A673 (cell line): ENCODE measurements at regions not wholly inside any gene's neighbourhood (a gene's known extent, or its start where the extent isn't known, plus 50 kb on each side); places are given as distances from the start of the nearest gene placed in this dataset.

Experiments
- BruUV-seq: library from RNA; stranded (reverse); fragments of 400-500 nt; replicated peaks from 2 replicates; lab custom pipeline; 2021; lab: Mats Ljungman, UMichigan
- CTCF ChIA-PET: fragments of 300-600 bp; sonication (Branson Sonifier 250); formaldehyde crosslinking; loops from one replicate; lab custom pipeline; 2022; ENCODE audit warnings: antibody characterized with exemption; lab: Charles Lee
- POLR2A ChIA-PET: fragments of 300-600 bp; sonication (Branson Sonifier 250); formaldehyde crosslinking; loops from one replicate; lab custom pipeline; 2022; ENCODE audit warnings: antibody characterized with exemption; ENCODE audit not compliant: low non-redundant PET; lab: Charles Lee
- DNase-seq: peaks from one replicate; pipeline ENCODE4 v3.0.0-alpha.2; 2015; ENCODE audit warnings: low spot score
- H3K27ac ChIP-seq: fragments of 200-600 bp; sonication (generic); 2 replicates; pipeline ENCODE4 v1.5.1; 2016; ENCODE audit warnings: mixed run types, low read depth, mild to moderate bottlenecking, mixed read lengths, antibody characterized with exemption, low read length; ENCODE audit not compliant: poor library complexity, severe bottlenecking
- H3K27me3 ChIP-seq: fragments of 200-600 bp; sonication (generic); replicated peaks from 2 replicates; pipeline ENCODE4 v1.6.1; 2017; ENCODE audit warnings: mixed run types, low read depth, mild to moderate bottlenecking, mixed read lengths, antibody characterized with exemption, low read length; ENCODE audit not compliant: insufficient read depth, poor library complexity
- H3K36me3 ChIP-seq: fragments of 200-600 bp; sonication (generic); 2 replicates; pipeline ENCODE4 v1.6.1; 2016; ENCODE audit warnings: mixed run types, mild to moderate bottlenecking, mixed read lengths, antibody characterized with exemption, low read length; ENCODE audit not compliant: insufficient read depth, poor library complexity, severe bottlenecking
- H3K4me1 ChIP-seq: fragments of 200-600 bp; sonication (generic); 2 replicates; pipeline ENCODE4 v1.6.1; 2017; ENCODE audit warnings: mixed run types, mild to moderate bottlenecking, mixed read lengths, antibody characterized with exemption, low read length; ENCODE audit not compliant: insufficient read depth, poor library complexity, severe bottlenecking
- H3K4me3 ChIP-seq: fragments of 200-600 bp; sonication (generic); 2 replicates; pipeline ENCODE4 v1.5.1; 2016; ENCODE audit warnings: low read depth, mixed run types, mild to moderate bottlenecking, mixed read lengths, low read length; ENCODE audit not compliant: poor library complexity, severe bottlenecking
- H3K9me3 ChIP-seq: fragments of 200-600 bp; sonication (generic); 2 replicates; pipeline ENCODE4 v1.6.1; 2016; ENCODE audit warnings: mixed run types, low read depth, mild to moderate bottlenecking, mixed read lengths, antibody characterized with exemption, low read length; ENCODE audit not compliant: poor library complexity, severe bottlenecking
- EZH2 ChIP-seq: fragments of 200-600 bp; sonication (generic); IDR thresholded peaks from 2 replicates; pipeline ENCODE4 v1.6.1; 2017; ENCODE audit warnings: borderline replicate concordance, low read depth, mild to moderate bottlenecking, mixed read lengths, antibody characterized with exemption, low read length; ENCODE audit not compliant: poor library complexity, severe bottlenecking
- intact Hi-C: fragments of 100-400 bp; cut with micrococcal nuclease; formaldehyde crosslinking; loops from one replicate; pipeline ENCODE4 v1.10.0; 2022; ENCODE audit not compliant: unreplicated experiment
- TF ChIP-seq, protein P1 (sequence below): fragments of 300-800, 200-600 bp; sonication (generic); conservative IDR thresholded peaks from 2 replicates; pipeline ENCODE4 v1.5.1; 2017; ENCODE audit warnings: low read depth, mild to moderate bottlenecking, antibody characterized with exemption, low read length, moderate library complexity, mixed read lengths

- no peaks in the 10 kb centered on the region for H3K9me3 ChIP-seq
- POLR2A ChIA-PET, result interaction anchor here (0.5 kb wide), 1 partner anchor 101 kb away, joined by 3 read pairs; no protein-coding TSS in a partner anchor
- H3K4me3 ChIP-seq, result no peak overlapping the region
- intact Hi-C loops, result no loop called here
- no peaks in the 10 kb centered on the region for H3K36me3 ChIP-seq
- no peak for DNase-seq
- CTCF ChIA-PET, result no interaction called here
- no TSS peak for BruUV-seq
- H3K27ac ChIP-seq, result no peak overlapping the region
- TF ChIP-seq EZH2, result no peak
- TF ChIP-seq, protein P1, sequence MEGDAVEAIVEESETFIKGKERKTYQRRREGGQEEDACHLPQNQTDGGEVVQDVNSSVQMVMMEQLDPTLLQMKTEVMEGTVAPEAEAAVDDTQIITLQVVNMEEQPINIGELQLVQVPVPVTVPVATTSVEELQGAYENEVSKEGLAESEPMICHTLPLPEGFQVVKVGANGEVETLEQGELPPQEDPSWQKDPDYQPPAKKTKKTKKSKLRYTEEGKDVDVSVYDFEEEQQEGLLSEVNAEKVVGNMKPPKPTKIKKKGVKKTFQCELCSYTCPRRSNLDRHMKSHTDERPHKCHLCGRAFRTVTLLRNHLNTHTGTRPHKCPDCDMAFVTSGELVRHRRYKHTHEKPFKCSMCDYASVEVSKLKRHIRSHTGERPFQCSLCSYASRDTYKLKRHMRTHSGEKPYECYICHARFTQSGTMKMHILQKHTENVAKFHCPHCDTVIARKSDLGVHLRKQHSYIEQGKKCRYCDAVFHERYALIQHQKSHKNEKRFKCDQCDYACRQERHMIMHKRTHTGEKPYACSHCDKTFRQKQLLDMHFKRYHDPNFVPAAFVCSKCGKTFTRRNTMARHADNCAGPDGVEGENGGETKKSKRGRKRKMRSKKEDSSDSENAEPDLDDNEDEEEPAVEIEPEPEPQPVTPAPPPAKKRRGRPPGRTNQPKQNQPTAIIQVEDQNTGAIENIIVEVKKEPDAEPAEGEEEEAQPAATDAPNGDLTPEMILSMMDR, result no peak
- H3K27me3 ChIP-seq, result no peaks in the 10 kb centered on the region
- H3K4me1 ChIP-seq, result no peaks in the 10 kb centered on the region
Observed at GRCh38 chrX:40852586-40852985, 117.2 kb upstream of the MED14 start.

DNA sequence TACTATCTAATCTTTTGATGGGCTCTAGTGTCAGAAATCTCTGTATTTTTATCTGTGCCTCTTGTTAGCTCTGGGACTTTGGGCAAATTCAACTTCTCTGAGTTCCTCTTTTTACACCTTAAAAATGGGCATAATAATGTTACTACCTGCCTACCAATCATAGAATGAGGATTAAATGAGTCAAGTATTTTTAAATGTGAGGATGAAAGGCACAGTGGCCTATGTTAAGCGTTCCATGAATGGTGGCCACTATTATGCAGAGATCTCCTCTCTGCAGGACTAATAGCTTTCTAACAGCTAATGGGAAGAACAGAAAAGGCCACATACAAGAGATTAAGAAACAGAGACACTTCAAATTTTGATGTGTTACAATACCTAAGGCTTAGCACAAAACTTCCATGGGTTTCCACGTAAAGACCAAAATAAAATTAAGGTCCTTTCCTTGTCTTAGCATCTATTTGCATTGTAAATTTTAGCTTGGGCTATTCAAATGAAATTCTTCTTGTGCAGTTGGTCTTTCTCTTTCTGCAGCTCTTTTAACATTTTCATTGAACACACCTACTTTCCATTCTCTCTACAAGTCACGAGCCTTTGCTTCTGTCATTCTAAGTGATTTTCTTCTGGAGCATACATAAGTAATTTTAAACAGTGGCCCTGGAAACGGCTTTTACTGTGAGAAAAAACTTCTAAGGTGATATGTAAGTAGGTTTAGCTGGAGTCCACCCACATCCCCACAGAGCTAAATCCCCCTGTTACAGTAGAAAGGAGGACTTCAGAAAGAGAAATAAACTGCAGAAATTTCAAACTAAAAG is 117.9 kb upstream of the MED14 start:
- H3K27ac ChIP-seq, result no peak overlapping the region

DNA sequence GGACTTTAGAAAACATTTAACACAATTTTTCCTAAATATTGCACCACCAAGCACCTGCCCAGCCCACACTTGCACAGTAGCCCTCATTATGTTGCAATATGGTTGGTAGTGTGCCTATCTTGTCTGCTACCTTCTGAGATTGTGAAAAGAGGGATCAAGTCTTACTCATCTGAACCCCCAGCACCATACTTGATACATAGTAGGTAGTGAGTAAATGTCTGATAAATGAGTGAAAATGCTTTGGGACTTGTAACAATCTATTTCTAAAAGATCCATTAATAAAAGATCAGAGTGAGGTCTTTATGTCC is 118.4 kb upstream of the MED14 start:
- Histone ChIP-seq H3K27me3 (no peaks in the 10 kb centered on the region), H3K27ac (no peak overlapping the region), H3K36me3 (no peaks in the 10 kb centered on the region), H3K4me3 (no peak overlapping the region), H3K9me3 (no peaks in the 10 kb centered on the region), H3K4me1 (no peaks in the 10 kb centered on the region)
- CTCF ChIA-PET, result no interaction called here
- intact Hi-C loops, result no loop called here
- no peak for DNase-seq
- POLR2A ChIA-PET, result no interaction called here
- BruUV-seq, result no TSS peak
- TF ChIP-seq EZH2, result no peak
- TF ChIP-seq, protein P1, result no peak

More for the DNA sequence above, 117.9 kb upstream of the MED14 start:
- CTCF ChIA-PET, result no interaction called here
- no peaks in the 10 kb centered on the region for H3K36me3 ChIP-seq
- BruUV-seq, result no TSS peak
- DNase-seq, result no peak
- H3K4me3 ChIP-seq, result no peak overlapping the region
- TF ChIP-seq EZH2, result no peak
- TF ChIP-seq, protein P1, result no peak
- no peaks in the 10 kb centered on the region for H3K27me3 ChIP-seq
- H3K4me1 ChIP-seq, result no peaks in the 10 kb centered on the region
- H3K9me3 ChIP-seq, result no peaks in the 10 kb centered on the region
- POLR2A ChIA-PET, result interaction anchor here (0.5 kb wide), 2 partner anchors 100 to 355 kb away, joined by 3 read pairs; no protein-coding TSS in a partner anchor
- intact Hi-C loops, result no loop called here
